Smooth muscle cell (in vitro differentiated cells): ENCODE measurements at regions not wholly inside any gene's neighbourhood (a gene's known extent, or its start where the extent isn't known, plus 50 kb on each side); places are given as distances from the start of the nearest gene placed in this dataset.

ENCODE experiments used
- DNase-seq: peaks from one replicate; lab custom pipeline; 2025; ENCODE audit not compliant: unreplicated experiment; lab: John Stamatoyannopoulos, UW
- H2AFZ ChIP-seq: fragments of 200-600 bp; sonication (generic); 2 replicates; pipeline ENCODE4 v1.6.0; 2016; ENCODE audit warnings: antibody characterized with exemption, low read depth, mild to moderate bottlenecking
- H3F3A ChIP-seq: fragments of 200-600 bp; sonication (generic); 2 replicates; pipeline ENCODE4 v1.6.0; 2017; ENCODE audit warnings: antibody characterized with exemption, low read depth
- H3K27ac ChIP-seq: fragments of 200-600 bp; sonication (generic); 2 replicates; pipeline ENCODE4 v1.5.1; 2016; ENCODE audit warnings: low read depth, mild to moderate bottlenecking
- H3K27me3 ChIP-seq: fragments of 200-600 bp; sonication (generic); 2 replicates; pipeline ENCODE4 v1.6.1; 2016; ENCODE audit warnings: low read depth, mild to moderate bottlenecking
- H3K36me3 ChIP-seq: fragments of 200-600 bp; sonication (generic); 2 replicates; pipeline ENCODE4 v1.5.1; 2016; ENCODE audit warnings: low read depth
- H3K4me1 ChIP-seq: fragments of 200-600 bp; sonication (generic); 2 replicates; pipeline ENCODE4 v1.5.1; 2016; ENCODE audit warnings: low read depth
- H3K4me2 ChIP-seq: fragments of 200-600 bp; sonication (generic); 2 replicates; pipeline ENCODE4 v1.6.0; 2016; ENCODE audit warnings: mild to moderate bottlenecking
- H3K4me3 ChIP-seq: fragments of 200-600 bp; sonication (generic); 2 replicates; pipeline ENCODE4 v1.5.1; 2016; ENCODE audit warnings: mild to moderate bottlenecking
- H3K79me2 ChIP-seq: fragments of 200-600 bp; sonication (generic); 2 replicates; pipeline ENCODE4 v1.6.0; 2016; ENCODE audit warnings: low read depth, mild to moderate bottlenecking
- H3K9ac ChIP-seq: fragments of 200-600 bp; sonication (generic); 2 replicates; pipeline ENCODE4 v1.6.0; 2016; ENCODE audit warnings: low read depth
- H3K9me3 ChIP-seq: fragments of 200-600 bp; sonication (generic); replicated peaks from 2 replicates; pipeline ENCODE4 v1.5.1; 2016; ENCODE audit warnings: low read depth
- H4K20me1 ChIP-seq: fragments of 200-600 bp; sonication (generic); 2 replicates; pipeline ENCODE4 v1.6.0; 2016; ENCODE audit warnings: low read depth
- WGBS: methylation state at CpG from one replicate; pipeline ENCODE4 v1.1.7; 2016; ENCODE audit warnings: low lambda C conversion rate; 5-methylcytosine and 5-hydroxymethylcytosine counted together
- TF ChIP-seq, protein P1 (sequence below): fragments of 200-600 bp; sonication (generic); IDR thresholded peaks from 2 replicates; pipeline ENCODE4 v1.5.1; 2017; ENCODE audit warnings: borderline replicate concordance, mild to moderate bottlenecking, antibody characterized with exemption; ENCODE audit not compliant: insufficient read depth, poor library complexity, severe bottlenecking

- H3F3A ChIP-seq = no peaks in the 10 kb centered on the region
- DNase-seq = no peak
- WGBS = 40% methylated on average over 3 of the region's 3 CpGs
- H3K4me2 ChIP-seq = no peak overlapping the region
- H3K4me3 ChIP-seq = no peak overlapping the region
- no peak overlapping the region for H2AFZ ChIP-seq
- H3K27ac ChIP-seq = no peak overlapping the region
- no peaks in the 10 kb centered on the region for H4K20me1 ChIP-seq
- H3K27me3 ChIP-seq = no peaks in the 10 kb centered on the region
- H3K9ac ChIP-seq = no peak overlapping the region
- TF ChIP-seq, protein P1, sequence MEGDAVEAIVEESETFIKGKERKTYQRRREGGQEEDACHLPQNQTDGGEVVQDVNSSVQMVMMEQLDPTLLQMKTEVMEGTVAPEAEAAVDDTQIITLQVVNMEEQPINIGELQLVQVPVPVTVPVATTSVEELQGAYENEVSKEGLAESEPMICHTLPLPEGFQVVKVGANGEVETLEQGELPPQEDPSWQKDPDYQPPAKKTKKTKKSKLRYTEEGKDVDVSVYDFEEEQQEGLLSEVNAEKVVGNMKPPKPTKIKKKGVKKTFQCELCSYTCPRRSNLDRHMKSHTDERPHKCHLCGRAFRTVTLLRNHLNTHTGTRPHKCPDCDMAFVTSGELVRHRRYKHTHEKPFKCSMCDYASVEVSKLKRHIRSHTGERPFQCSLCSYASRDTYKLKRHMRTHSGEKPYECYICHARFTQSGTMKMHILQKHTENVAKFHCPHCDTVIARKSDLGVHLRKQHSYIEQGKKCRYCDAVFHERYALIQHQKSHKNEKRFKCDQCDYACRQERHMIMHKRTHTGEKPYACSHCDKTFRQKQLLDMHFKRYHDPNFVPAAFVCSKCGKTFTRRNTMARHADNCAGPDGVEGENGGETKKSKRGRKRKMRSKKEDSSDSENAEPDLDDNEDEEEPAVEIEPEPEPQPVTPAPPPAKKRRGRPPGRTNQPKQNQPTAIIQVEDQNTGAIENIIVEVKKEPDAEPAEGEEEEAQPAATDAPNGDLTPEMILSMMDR = no peak
- no peaks in the 10 kb centered on the region for H3K9me3 ChIP-seq
- no peaks in the 10 kb centered on the region for H3K79me2 ChIP-seq
- no peaks in the 10 kb centered on the region for H3K36me3 ChIP-seq
- no peaks in the 10 kb centered on the region for H3K4me1 ChIP-seq
Observed at GRCh38 chr4:167419468-167420140, 185.3 kb upstream of the SPOCK3 start.

- H3K4me1 ChIP-seq = no peaks in the 10 kb centered on the region
- no peak overlapping the region for H3K9ac ChIP-seq
- H3K4me2 ChIP-seq = no peak overlapping the region
- no peaks in the 10 kb centered on the region for H4K20me1 ChIP-seq
- no peaks in the 10 kb centered on the region for H3F3A ChIP-seq
- H3K79me2 ChIP-seq = no peaks in the 10 kb centered on the region
- H3K9me3 ChIP-seq = no peaks in the 10 kb centered on the region
- no peaks in the 10 kb centered on the region for H3K36me3 ChIP-seq
- no peak overlapping the region for H2AFZ ChIP-seq
- 88% methylated on average over 1 of the region's 1 CpG for WGBS
- H3K27ac ChIP-seq = no peak overlapping the region
- H3K27me3 ChIP-seq = no peaks in the 10 kb centered on the region
- H3K4me3 ChIP-seq = no peak overlapping the region
- DNase-seq = no peak
- TF ChIP-seq, protein P1 = no peak
Observed at GRCh38 chr4:167421201-167421600, 186.9 kb upstream of the SPOCK3 start.

GRCh38 chr4:167424341-167425256 is 190.3 kb upstream of the SPOCK3 start:
- Histone ChIP-seq H3K4me3 (no peak overlapping the region), H3F3A (no peaks in the 10 kb centered on the region), H3K9me3 (no peaks in the 10 kb centered on the region), H3K27ac (no peak overlapping the region), H3K79me2 (no peaks in the 10 kb centered on the region), H3K9ac (no peak overlapping the region), H3K27me3 (no peaks in the 10 kb centered on the region), H3K36me3 (no peaks in the 10 kb centered on the region), H3K4me2 (no peak overlapping the region), H4K20me1 (no peaks in the 10 kb centered on the region), H2AFZ (no peak overlapping the region), H3K4me1 (no peaks in the 10 kb centered on the region)
- 78% methylated on average over 7 of the region's 7 CpGs for WGBS
- TF ChIP-seq, protein P1 = no peak
- DNase-seq = no peak
